ENCODE measurements at regions not wholly inside any gene's neighbourhood (a gene's known extent, or its start where the extent isn't known, plus 50 kb on each side); places are given as distances from the start of the nearest gene placed in this dataset.

DNA sequence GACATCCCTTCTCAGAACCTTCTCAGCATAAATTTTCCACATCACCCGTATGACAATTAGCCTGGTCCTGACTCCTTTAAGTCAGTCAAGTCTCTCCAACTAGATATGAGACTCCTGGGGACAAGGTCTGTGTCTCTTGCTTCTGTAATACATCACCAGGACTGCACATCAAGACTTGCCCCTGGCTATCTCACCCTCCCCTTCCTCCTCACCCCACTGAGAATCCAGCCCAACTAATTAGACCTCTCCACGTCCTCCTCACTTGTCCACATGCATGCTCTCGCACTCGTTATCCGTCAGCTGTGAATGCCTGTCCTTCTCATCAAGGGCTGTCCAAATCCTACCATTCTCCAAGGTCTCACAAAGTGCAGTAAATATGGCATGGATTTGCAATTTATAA is 542.8 kb downstream of the PTPRU start:
- POLR2A ChIA-PET, result no interaction called here
- DNase-seq, result no peak
- H3K4me3 Mint-ChIP-seq, result no peak overlapping the region
- no peaks in the 10 kb centered on the region for H3K36me3 Mint-ChIP-seq (ENCODE audit: low read depth)
- peaks cover 2% of the 10 kb centered on the region for H3K9me3 Mint-ChIP-seq
- CTCF ChIA-PET, result no interaction called here
- H3K27me3 Mint-ChIP-seq, result peaks cover 19% of the 10 kb centered on the region
- H3K4me1 Mint-ChIP-seq, result peaks cover 4% of the 10 kb centered on the region
- no peak overlapping the region for H3K27ac Mint-ChIP-seq

DNA sequence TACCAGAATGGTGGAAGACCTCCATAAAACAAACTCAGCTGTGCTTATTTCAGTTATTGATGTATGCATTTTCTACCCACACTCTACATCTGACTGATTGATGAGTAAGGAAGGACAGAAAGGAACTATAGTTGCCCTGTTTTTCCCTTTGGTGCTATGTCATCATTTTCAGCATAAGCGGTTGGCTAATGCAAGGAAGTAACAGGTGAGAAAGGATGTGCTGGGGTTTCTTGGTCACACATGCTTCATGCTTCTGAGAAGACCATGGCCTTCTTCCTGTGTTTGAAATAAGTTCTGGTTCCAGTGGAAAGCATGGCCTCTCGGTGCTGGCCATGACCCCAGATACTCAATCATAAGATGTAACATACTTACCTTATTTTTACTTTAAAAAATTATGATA is 541.2 kb downstream of the PTPRU start:
- Mint-ChIP-seq H3K9me3 (peaks cover 2% of the 10 kb centered on the region), H3K27me3 (peaks cover 19% of the 10 kb centered on the region), H3K4me1 (peaks cover 4% of the 10 kb centered on the region), H3K27ac (no peak overlapping the region), H3K36me3 (ENCODE audit: low read depth) (no peaks in the 10 kb centered on the region), H3K4me3 (no peak overlapping the region)
- ChIA-PET POLR2A (no interaction called here), CTCF (no interaction called here)
- DNase-seq, result no peak

DNA sequence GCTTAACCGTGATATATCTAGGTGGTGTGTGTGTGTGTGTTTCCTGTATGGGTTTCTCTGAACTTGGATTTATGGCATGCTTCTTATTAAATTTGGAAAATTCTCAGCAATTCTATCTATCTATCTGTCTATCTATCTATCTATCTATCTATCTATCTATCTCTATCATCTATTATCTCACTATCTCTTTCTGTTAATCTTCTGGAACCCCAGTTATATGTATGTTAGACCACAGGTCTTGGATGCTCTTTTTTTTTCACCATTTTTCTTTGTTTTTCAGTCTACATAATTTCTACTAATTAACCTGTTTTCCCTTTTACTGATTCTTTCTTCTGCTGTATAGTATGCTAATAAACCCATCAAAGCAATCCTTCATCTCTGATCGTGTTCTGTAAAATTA is 538.0 kb downstream of the PTPRU start:
- H3K4me3 Mint-ChIP-seq, result no peak overlapping the region
- peaks cover 13% of the 10 kb centered on the region for H3K27me3 Mint-ChIP-seq
- no peak overlapping the region for H3K27ac Mint-ChIP-seq
- peaks cover 2% of the 10 kb centered on the region for H3K9me3 Mint-ChIP-seq
- ChIA-PET POLR2A (no interaction called here), CTCF (no interaction called here)
- peaks cover 4% of the 10 kb centered on the region for H3K4me1 Mint-ChIP-seq
- no peak for DNase-seq
- H3K36me3 Mint-ChIP-seq (ENCODE audit: low read depth), result no peaks in the 10 kb centered on the region

DNA sequence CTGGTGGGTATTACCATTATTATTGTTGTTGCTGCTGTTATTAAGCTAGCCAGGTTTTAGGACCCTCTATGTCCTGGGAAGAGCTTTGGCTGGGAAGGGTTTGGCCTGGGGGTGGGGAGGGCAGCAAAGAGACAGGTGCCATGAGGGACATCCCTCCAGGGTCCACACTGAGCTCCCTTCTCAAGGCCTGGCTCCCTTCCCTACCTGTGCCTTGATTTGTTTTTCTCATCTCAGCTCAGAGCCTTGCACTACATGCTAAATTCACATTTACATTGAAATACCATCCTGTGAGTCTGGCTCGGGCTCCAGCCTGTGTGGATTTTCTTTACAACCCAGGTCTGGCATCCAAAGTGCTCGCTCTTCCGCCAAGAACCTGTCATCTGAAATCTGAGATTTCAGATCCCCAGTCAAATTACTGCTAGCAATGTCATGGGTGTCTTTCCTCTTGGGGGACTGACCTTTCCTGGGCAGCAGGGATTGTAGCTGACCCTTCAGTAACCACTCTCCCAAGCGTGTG is 536.3 kb downstream of the PTPRU start:
- no peak for DNase-seq
- H3K36me3 Mint-ChIP-seq (ENCODE audit: low read depth), result no peaks in the 10 kb centered on the region
- no peak overlapping the region for H3K27ac Mint-ChIP-seq
- POLR2A ChIA-PET, result no interaction called here
- H3K9me3 Mint-ChIP-seq, result peaks cover 2% of the 10 kb centered on the region
- CTCF ChIA-PET, result interaction anchor here (1.6 kb wide), 1 partner anchor 11 kb away, joined by 3 read pairs; no protein-coding TSS in a partner anchor
- H3K4me3 Mint-ChIP-seq, result no peak overlapping the region
- peaks cover 13% of the 10 kb centered on the region for H3K27me3 Mint-ChIP-seq
- peaks cover 2% of the 10 kb centered on the region for H3K4me1 Mint-ChIP-seq

DNA sequence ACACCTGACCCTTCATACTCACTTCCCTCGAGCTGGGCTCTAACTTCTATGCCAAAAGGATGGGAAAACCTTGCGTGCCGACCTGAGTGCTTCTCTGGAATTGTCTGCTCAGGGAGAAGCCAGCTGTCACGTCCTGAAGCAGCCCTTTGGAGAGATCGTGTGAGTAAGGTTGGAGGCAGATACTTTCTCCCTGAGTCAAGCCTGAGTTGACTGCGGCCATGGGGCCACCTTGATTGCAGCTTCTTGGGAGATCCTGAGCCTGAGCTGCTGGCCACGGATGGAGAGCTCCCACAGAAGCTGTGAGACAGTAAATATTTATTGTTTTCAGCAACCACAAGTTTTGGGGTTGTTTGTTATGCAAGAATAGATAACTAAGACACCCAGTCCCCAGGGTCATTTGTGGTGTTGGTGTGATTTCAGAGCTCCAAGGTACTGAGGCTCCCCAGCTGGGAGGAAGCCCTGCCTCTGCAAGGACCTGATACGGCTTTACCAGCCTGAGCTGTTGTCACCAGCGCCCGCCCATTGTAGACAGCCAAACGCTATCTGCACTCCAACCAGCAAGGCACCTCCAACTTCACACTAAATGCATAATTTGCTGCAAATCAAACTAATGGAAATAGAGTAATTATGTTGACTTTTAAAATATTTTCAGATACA is 531.6 kb downstream of the PTPRU start:
- no peak for DNase-seq
- POLR2A ChIA-PET, result no interaction called here
- Mint-ChIP-seq H3K36me3 (ENCODE audit: low read depth) (no peaks in the 10 kb centered on the region), H3K9me3 (no peaks in the 10 kb centered on the region), H3K27me3 (peaks cover 15% of the 10 kb centered on the region), H3K27ac (no peak overlapping the region), H3K4me3 (no peak overlapping the region), H3K4me1 (no peaks in the 10 kb centered on the region)
- CTCF ChIA-PET, result no interaction called here

DNA sequence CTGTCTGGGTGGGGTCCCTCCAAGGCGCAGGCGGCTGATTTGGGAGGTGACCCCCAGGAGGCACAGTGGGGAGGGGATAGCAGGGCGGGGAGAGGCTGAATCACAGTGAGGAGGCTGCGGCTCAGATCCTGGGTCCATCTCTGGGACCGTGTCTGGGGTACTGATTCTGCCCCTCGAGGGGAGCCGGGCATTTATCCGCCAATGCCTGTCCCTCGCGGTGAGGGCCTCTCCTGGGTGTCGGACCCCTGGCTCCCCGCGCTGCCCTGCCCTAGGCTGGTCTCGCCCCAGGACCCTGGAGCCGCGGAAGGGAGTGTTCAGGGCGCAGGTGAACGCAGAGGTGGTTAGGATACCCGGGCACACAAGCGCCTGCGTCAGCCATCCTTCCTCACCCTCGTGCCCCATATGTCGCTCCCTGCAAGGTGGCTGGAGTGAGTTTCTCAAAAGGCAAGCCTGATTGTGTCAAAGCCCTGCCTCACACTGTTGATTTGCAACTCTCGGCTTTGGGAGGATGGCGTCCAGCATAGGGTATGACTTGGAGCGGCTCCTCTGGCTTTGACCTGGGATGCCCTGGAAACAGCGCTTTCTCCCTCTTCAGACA is 530.9 kb downstream of the PTPRU start:
- Mint-ChIP-seq H3K4me3 (no peak overlapping the region), H3K27me3 (peaks cover 15% of the 10 kb centered on the region), H3K9me3 (no peaks in the 10 kb centered on the region), H3K36me3 (ENCODE audit: low read depth) (no peaks in the 10 kb centered on the region), H3K4me1 (no peaks in the 10 kb centered on the region), H3K27ac (no peak overlapping the region)
- no peak for DNase-seq
- ChIA-PET CTCF (no interaction called here), POLR2A (no interaction called here)

DNA sequence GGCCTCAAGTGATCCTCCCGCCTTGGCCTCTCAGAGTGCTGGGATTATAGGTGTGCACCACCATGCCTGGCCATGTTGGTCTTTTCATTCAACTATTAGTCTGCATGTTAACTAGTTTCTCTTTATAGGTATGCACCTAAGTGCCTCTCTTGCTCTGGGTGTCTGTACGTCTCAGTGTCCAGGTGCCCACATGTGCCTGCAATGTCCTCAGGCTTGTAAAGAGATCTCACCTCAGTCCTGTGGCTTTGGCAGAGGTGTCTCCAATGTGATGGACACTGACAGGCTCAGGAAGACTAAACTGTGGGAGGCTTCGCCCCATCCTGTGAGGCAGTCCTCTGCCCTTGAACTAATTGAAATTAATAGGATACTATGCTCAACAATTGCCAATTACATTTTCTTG is 526.3 kb downstream of the PTPRU start:
- peaks cover 13% of the 10 kb centered on the region for H3K27me3 Mint-ChIP-seq
- ChIA-PET POLR2A (no interaction called here), CTCF (no interaction called here)
- H3K4me1 Mint-ChIP-seq, result no peaks in the 10 kb centered on the region
- no peak for DNase-seq
- H3K4me3 Mint-ChIP-seq, result no peak overlapping the region
- no peak overlapping the region for H3K27ac Mint-ChIP-seq
- H3K9me3 Mint-ChIP-seq, result no peaks in the 10 kb centered on the region
- no peaks in the 10 kb centered on the region for H3K36me3 Mint-ChIP-seq (ENCODE audit: low read depth)

DNA sequence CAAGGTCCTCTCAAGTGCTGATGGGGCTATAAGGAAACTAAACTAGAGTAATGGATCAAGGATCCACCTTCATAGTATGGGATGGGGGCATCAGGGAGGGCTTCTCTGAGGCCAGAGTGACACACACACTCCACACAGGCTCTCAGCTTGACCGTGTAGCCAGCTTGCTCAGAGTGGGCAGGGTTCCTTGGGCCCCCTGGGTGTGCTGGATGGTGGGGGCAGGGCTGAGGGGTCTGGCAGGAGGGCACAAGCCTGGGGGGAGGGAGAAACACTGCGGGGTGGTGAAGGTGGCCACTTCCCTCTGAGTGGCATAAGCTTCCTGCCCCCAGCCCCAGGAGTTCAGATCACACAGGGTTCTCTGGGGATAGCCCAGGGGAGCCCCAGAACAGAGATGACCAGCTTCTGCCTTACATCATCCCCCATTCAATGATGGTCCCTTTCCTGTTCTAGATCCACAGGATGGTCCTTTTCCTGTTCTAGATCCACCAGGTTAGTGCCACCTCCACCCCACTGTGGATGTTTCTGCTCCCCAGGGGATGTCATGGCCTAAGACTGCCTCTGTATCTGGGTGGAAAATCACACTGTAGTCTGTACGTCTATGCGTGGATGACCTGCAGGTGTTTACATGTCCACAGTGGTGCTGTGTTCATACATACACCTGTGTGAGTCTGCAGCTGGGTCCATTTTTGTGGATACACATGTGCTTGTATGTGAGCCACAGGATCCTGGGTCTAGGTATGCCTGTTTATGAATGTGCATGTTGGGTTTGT is 525.0 kb downstream of the PTPRU start:
- CTCF ChIA-PET, result no interaction called here
- no peak for DNase-seq
- Mint-ChIP-seq H3K4me1 (no peaks in the 10 kb centered on the region), H3K4me3 (no peak overlapping the region), H3K27ac (no peak overlapping the region), H3K36me3 (ENCODE audit: low read depth) (no peaks in the 10 kb centered on the region), H3K27me3 (peaks cover 8% of the 10 kb centered on the region), H3K9me3 (no peaks in the 10 kb centered on the region)
- POLR2A ChIA-PET, result no interaction called here

- CTCF ChIA-PET, result interaction anchor here (0.6 kb wide), 1 partner anchor 1563 kb away, joined by 4 read pairs; no protein-coding TSS in a partner anchor
- Mint-ChIP-seq H3K9me3 (no peaks in the 10 kb centered on the region), H3K4me1 (no peaks in the 10 kb centered on the region), H3K36me3 (ENCODE audit: low read depth) (no peaks in the 10 kb centered on the region), H3K27ac (no peak overlapping the region), H3K4me3 (no peak overlapping the region), H3K27me3 (peaks cover 7% of the 10 kb centered on the region)
- DNase-seq, result no peak
- POLR2A ChIA-PET, result no interaction called here
Measured at GRCh38 chr1:29760067-29760564, 523.8 kb downstream of the PTPRU start.

GRCh38 chr1:29758781-29759499 is 522.6 kb downstream of the PTPRU start:
- Mint-ChIP-seq H3K4me1 (no peaks in the 10 kb centered on the region), H3K36me3 (ENCODE audit: low read depth) (no peaks in the 10 kb centered on the region), H3K9me3 (no peaks in the 10 kb centered on the region), H3K27me3 (peaks cover 3% of the 10 kb centered on the region), H3K4me3 (no peak overlapping the region), H3K27ac (no peak overlapping the region)
- ChIA-PET CTCF (no interaction called here), POLR2A (no interaction called here)
- no peak for DNase-seq

- DNase-seq, result no peak
- ChIA-PET POLR2A (no interaction called here), CTCF (no interaction called here)
- no peak overlapping the region for H3K4me3 Mint-ChIP-seq
- H3K36me3 Mint-ChIP-seq (ENCODE audit: low read depth), result no peaks in the 10 kb centered on the region
- no peaks in the 10 kb centered on the region for H3K27me3 Mint-ChIP-seq
- no peaks in the 10 kb centered on the region for H3K4me1 Mint-ChIP-seq
- H3K27ac Mint-ChIP-seq, result no peak overlapping the region
- H3K9me3 Mint-ChIP-seq, result no peaks in the 10 kb centered on the region
Measured at GRCh38 chr1:29757866-29758780, 521.8 kb downstream of the PTPRU start.

- no peak for DNase-seq
- ChIA-PET POLR2A (no interaction called here), CTCF (no interaction called here)
- no peaks in the 10 kb centered on the region for H3K27me3 Mint-ChIP-seq
- no peak overlapping the region for H3K4me3 Mint-ChIP-seq
- no peaks in the 10 kb centered on the region for H3K9me3 Mint-ChIP-seq
- no peaks in the 10 kb centered on the region for H3K4me1 Mint-ChIP-seq
- H3K27ac Mint-ChIP-seq, result no peak overlapping the region
- no peaks in the 10 kb centered on the region for H3K36me3 Mint-ChIP-seq (ENCODE audit: low read depth)
Measured at GRCh38 chr1:29756901-29757725, 520.8 kb downstream of the PTPRU start.
